PC-3 (cell line): ENCODE measurements at regions not wholly inside any gene's neighbourhood (a gene's known extent, or its start where the extent isn't known, plus 50 kb on each side); places are given as distances from the start of the nearest gene placed in this dataset.

Source experiments
- ATAC-seq: fragments of 200-7000 bp; cut with Tn5 transposase; 2 replicates; pipeline ENCODE4 v1.9.1; 2020; ENCODE audit warnings: mild to moderate bottlenecking, moderate library complexity
- BruUV-seq: library from RNA; stranded (reverse); fragments of 400-500 nt; replicated peaks from 2 replicates; lab custom pipeline; 2021; lab: Mats Ljungman, UMichigan
- CTCF ChIA-PET: fragments of 300-600 bp; sonication (Branson Sonifier 250); formaldehyde crosslinking; loops from one replicate; lab custom pipeline; 2022; ENCODE audit warnings: antibody characterized with exemption; lab: Charles Lee
- POLR2A ChIA-PET: fragments of 300-600 bp; sonication (Branson Sonifier 250); formaldehyde crosslinking; loops from one replicate; lab custom pipeline; 2022; ENCODE audit warnings: antibody characterized with exemption; ENCODE audit not compliant: unreplicated experiment; lab: Charles Lee
- DNase-seq: peaks from one replicate; pipeline ENCODE4 v3.0.0-alpha.2; 2015
- H2AFZ ChIP-seq: fragments of 300-600 bp; sonication (generic); 2 replicates; pipeline ENCODE4 v1.6.0; 2016; ENCODE audit warnings: antibody characterized with exemption, low read length
- H3F3A ChIP-seq: fragments of 300-600 bp; sonication (generic); one replicate; pipeline ENCODE4 v1.6.0; 2017; ENCODE audit warnings: antibody characterized with exemption, low read length, control low read depth, mild to moderate bottlenecking; ENCODE audit not compliant: unreplicated experiment
- H3K27ac ChIP-seq: fragments of 300-600 bp; sonication (generic); 2 replicates; pipeline ENCODE4 v1.5.1; 2016; ENCODE audit warnings: mild to moderate bottlenecking, low read length
- H3K27me3 ChIP-seq: fragments of 300-600 bp; sonication (generic); 2 replicates; pipeline ENCODE4 v1.6.1; 2016; ENCODE audit warnings: low read length, mixed read lengths
- H3K36me3 ChIP-seq: fragments of 300-600 bp; sonication (generic); 2 replicates; pipeline ENCODE4 v1.6.1; 2016; ENCODE audit warnings: low read depth, mixed run types, low read length, mixed read lengths
- H3K4me1 ChIP-seq: fragments of 300-600 bp; sonication (generic); 2 replicates; pipeline ENCODE4 v1.5.1; 2016; ENCODE audit warnings: low read length; ENCODE audit not compliant: insufficient read depth
- H3K4me2 ChIP-seq: fragments of 300-600 bp; sonication (generic); 2 replicates; pipeline ENCODE4 v1.6.0; 2016; ENCODE audit warnings: low read length
- H3K4me3 ChIP-seq: fragments of 300-600 bp; sonication (generic); 2 replicates; pipeline ENCODE4 v1.5.1; 2016; ENCODE audit warnings: mild to moderate bottlenecking, low read length, mixed read lengths
- H3K79me2 ChIP-seq: fragments of 300-600 bp; sonication (generic); 2 replicates; pipeline ENCODE4 v1.6.1; 2017; ENCODE audit warnings: low read length, mixed read lengths
- H3K9ac ChIP-seq: fragments of 300-600 bp; sonication (generic); 2 replicates; pipeline ENCODE4 v1.6.0; 2016; ENCODE audit warnings: mild to moderate bottlenecking, low read length
- H3K9me2 ChIP-seq: fragments of 300-600 bp; sonication (generic); replicated peaks from 2 replicates; pipeline ENCODE4 v1.6.1; 2016; ENCODE audit warnings: mixed run types, low read length, mixed read lengths
- H3K9me3 ChIP-seq: fragments of 300-600 bp; sonication (generic); 2 replicates; pipeline ENCODE4 v1.6.1; 2016; ENCODE audit warnings: low read length, mixed read lengths
- H4K20me1 ChIP-seq: fragments of 300-600 bp; sonication (generic); 2 replicates; pipeline ENCODE4 v1.6.1; 2016; ENCODE audit warnings: low read length, mixed read lengths
- CTCF ChIP-seq: fragments of 300-600 bp; sonication (generic); conservative IDR thresholded peaks from 2 replicates; pipeline ENCODE4 v1.5.1; 2017; ENCODE audit warnings: antibody characterized with exemption, low read depth, mild to moderate bottlenecking, low read length
- EZH2 ChIP-seq: fragments of 300-600 bp; sonication (generic); IDR thresholded peaks from one replicate; pipeline ENCODE4 v1.6.1; 2017; ENCODE audit warnings: antibody characterized with exemption, mild to moderate bottlenecking, low read length; ENCODE audit not compliant: unreplicated experiment
- EZH2phosphoT487 ChIP-seq: fragments of 300-600 bp; sonication (generic); IDR thresholded peaks from 2 replicates; pipeline ENCODE4 v1.6.1; 2018; ENCODE audit warnings: mild to moderate bottlenecking, antibody characterized with exemption, low read length, borderline replicate concordance
- intact Hi-C: fragments of 100-400 bp; cut with micrococcal nuclease; formaldehyde crosslinking; loops from 2 replicates; pipeline ENCODE4 v1.9.0; 2023

- CTCF ChIA-PET, result no interaction called here
These were observed 887.9 kb upstream of the KLHL29 start for GRCh38 chr2:22497064-22497463.

GRCh38 chr2:22497789-22498188 is 887.2 kb upstream of the KLHL29 start:
- CTCF ChIA-PET, result no interaction called here
- intact Hi-C loops, result no loop called here
- H4K20me1 ChIP-seq, result no peaks in the 10 kb centered on the region
- no peak overlapping the region for H3K4me3 ChIP-seq
- ATAC-seq (no peak), DNase-seq (no peak)
- TF ChIP-seq EZH2 (no peak), EZH2phosphoT487 (no peak), CTCF (no peak)
- H2AFZ ChIP-seq, result no peak overlapping the region
- H3K79me2 ChIP-seq, result no peaks in the 10 kb centered on the region
- H3K27me3 ChIP-seq, result no peaks in the 10 kb centered on the region
- H3F3A ChIP-seq, result no peaks in the 10 kb centered on the region
- H3K36me3 ChIP-seq, result no peaks in the 10 kb centered on the region
- H3K9me2 ChIP-seq, result no peaks in the 10 kb centered on the region
- POLR2A ChIA-PET, result no interaction called here
- no peak overlapping the region for H3K27ac ChIP-seq
- H3K9me3 ChIP-seq, result no peaks in the 10 kb centered on the region
- no peaks in the 10 kb centered on the region for H3K4me1 ChIP-seq
- BruUV-seq, result no TSS peak
- H3K4me2 ChIP-seq, result no peak overlapping the region
- no peak overlapping the region for H3K9ac ChIP-seq

More at GRCh38 chr2:22497064-22497463, 887.9 kb upstream of the KLHL29 start:
- Histone ChIP-seq H2AFZ (no peak overlapping the region), H3K4me3 (no peak overlapping the region), H3K9me2 (no peaks in the 10 kb centered on the region), H3K79me2 (no peaks in the 10 kb centered on the region), H3K27ac (no peak overlapping the region), H3F3A (no peaks in the 10 kb centered on the region), H3K9me3 (no peaks in the 10 kb centered on the region), H3K36me3 (no peaks in the 10 kb centered on the region), H3K4me2 (no peak overlapping the region), H3K4me1 (no peaks in the 10 kb centered on the region), H3K9ac (no peak overlapping the region), H3K27me3 (no peaks in the 10 kb centered on the region), H4K20me1 (no peaks in the 10 kb centered on the region)
- POLR2A ChIA-PET, result no interaction called here
- intact Hi-C loops, result no loop called here
- ATAC-seq (no peak), DNase-seq (no peak)
- TF ChIP-seq EZH2 (no peak), EZH2phosphoT487 (no peak), CTCF (no peak)
- no TSS peak for BruUV-seq

- ATAC-seq, result no peak
- TF ChIP-seq CTCF (no peak), EZH2 (no peak), EZH2phosphoT487 (no peak)
These were observed 885.7 kb upstream of the KLHL29 start for GRCh38 chr2:22499082-22499839.

More at GRCh38 chr2:22499082-22499839, 885.7 kb upstream of the KLHL29 start:
- H4K20me1 ChIP-seq, result no peaks in the 10 kb centered on the region
- no peak overlapping the region for H2AFZ ChIP-seq
- H3K4me3 ChIP-seq, result no peak overlapping the region
- H3K4me2 ChIP-seq, result no peak overlapping the region
- intact Hi-C loops, result no loop called here
- H3K27me3 ChIP-seq, result no peaks in the 10 kb centered on the region
- ChIA-PET CTCF (no interaction called here), POLR2A (no interaction called here)
- H3F3A ChIP-seq, result no peaks in the 10 kb centered on the region
- H3K36me3 ChIP-seq, result no peaks in the 10 kb centered on the region
- H3K4me1 ChIP-seq, result no peaks in the 10 kb centered on the region
- no peaks in the 10 kb centered on the region for H3K79me2 ChIP-seq
- H3K9me3 ChIP-seq, result no peaks in the 10 kb centered on the region
- no TSS peak for BruUV-seq
- H3K27ac ChIP-seq, result no peak overlapping the region
- H3K9ac ChIP-seq, result no peak overlapping the region
- H3K9me2 ChIP-seq, result no peaks in the 10 kb centered on the region
- DNase-seq, result no peak
